Posterior vena cava (tissue), 2 donors: ENCODE measurements at regions not wholly inside any gene's neighbourhood (a gene's known extent, or its start where the extent isn't known, plus 50 kb on each side); places are given as distances from the start of the nearest gene placed in this dataset.
A peak's percentile ranks its signal among the peaks of the same experiment; 100 is the strongest.
"Not testable (repeated sequence)": the region's sequence is repeated elsewhere in the genome, so short reads cannot be mapped to it uniquely, and the experiment has no call there.

Experiments used
- DNase-seq: peaks from one replicate; pipeline ENCODE4 v3.0.0-alpha.2; 2020; ENCODE audit warnings: low spot score
- intact Hi-C, 2 donors: fragments of 100-400 bp; cut with DNase I; formaldehyde crosslinking; loops; one replicate each; pipeline versions ENCODE4 v1.14.1 to v1.14.2; 2022 to 2023
- donor health status: DM: yes; HTN: yes; CAD: no.
- donor health status: DM: yes; HTN: yes; CAD: no.

DNA sequence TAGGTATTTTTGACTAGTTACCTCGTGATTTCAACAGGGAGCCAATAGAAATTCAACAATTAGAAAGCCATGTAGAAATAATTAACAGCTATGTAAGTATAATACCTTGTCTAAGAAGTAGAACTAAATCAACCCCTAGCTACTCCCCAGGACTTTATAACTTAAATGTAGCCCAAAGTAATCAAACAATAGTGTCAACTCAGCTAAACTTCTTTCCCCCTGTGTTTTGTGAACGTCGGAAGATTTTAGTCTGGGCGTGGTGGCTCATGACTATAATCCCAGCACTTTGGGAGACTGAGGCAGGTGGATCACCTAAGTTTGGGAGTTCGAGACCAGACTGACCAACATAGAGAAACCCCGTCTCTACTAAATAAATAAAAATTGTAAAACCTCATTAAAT, 579.9 kb upstream of the NCAM2 start:
- no peak for DNase-seq
- intact Hi-C loops = no loop called here

DNA sequence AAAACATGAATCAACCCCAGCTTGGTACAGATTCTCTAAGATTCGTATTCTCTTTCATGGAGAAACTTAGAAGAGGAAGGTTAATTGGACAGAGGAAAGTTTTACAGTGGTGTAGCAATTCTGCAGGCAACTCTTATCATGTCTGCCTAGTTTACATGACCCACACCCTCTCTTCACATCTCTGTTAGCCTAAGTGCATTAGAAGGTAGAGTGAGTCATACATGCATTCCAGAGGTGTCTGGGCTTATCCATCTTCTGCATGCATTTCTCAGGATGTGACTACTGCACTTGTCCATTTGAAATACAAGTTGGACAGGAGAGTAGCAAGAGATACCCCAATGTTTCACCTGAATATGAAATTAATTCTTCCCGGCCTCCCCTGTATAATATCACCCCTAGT, 578.4 kb upstream of the NCAM2 start:
- no peak for DNase-seq
- intact Hi-C loops = no loop called here

DNA sequence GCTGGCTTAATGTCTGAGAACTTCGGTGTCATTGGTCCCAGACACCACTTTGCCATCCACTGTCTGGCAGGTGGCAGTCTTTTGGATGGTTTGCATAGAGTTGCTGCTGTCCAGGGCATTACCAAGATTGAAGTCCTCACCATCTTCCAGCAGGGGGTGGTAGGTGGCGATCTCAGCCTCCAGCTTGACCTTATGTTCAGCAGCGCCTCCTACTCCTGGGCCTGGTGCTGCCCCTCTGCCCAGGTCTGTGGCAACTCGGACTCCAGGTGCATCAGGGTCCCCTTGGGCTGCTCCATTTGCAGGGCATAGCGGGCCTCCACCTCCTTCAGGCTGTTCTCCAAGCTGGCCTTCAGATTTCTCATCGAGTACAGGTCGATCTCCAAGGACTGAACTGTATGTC, 573.3 kb upstream of the NCAM2 start:
- DNase-seq = no peak

DNA sequence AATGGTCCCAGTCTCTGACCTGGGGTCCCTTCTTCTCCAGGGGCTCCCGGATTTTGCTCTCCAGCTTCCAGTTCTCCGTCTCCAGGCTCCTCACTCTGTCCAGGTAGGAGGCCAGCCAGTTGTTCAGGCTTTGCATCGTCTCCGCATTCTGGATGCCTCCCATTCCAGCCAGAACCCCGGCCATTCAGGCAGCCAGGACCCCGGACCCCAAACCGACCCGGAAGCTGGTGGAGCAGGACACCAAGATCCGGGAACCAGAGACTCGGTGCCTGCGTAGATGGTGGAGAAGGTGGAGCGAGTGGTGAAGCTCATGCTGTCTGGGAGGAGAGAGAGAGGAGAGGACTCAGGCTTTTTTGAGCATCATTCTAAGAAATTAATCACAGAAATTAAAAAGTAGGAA, 572.4 kb upstream of the NCAM2 start:
- DNase-seq = peak; percentile 76
- intact Hi-C loops = no loop called here

More for the DNA sequence above, 573.3 kb upstream of the NCAM2 start:
- intact Hi-C loops = no loop called here

DNA sequence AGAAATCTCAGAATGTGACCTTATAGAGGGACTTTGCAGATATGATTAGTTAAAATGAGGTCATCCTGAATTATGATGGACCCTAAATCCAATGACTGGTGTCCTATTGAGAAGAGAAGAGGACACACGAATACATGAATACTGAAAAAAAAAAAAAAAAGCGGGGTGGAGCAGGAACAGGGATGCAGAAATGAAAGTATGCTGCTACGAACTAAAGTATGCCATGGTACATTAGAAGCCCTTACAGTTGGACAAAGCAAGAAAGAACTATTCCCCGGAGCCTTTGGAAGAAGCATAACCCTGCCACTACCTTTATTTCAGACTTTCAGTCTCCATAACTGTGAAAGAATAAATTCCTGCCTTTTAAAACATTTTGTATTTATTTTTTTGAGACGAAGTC, 557.9 kb upstream of the NCAM2 start:
- intact Hi-C loops = no loop called here

DNA sequence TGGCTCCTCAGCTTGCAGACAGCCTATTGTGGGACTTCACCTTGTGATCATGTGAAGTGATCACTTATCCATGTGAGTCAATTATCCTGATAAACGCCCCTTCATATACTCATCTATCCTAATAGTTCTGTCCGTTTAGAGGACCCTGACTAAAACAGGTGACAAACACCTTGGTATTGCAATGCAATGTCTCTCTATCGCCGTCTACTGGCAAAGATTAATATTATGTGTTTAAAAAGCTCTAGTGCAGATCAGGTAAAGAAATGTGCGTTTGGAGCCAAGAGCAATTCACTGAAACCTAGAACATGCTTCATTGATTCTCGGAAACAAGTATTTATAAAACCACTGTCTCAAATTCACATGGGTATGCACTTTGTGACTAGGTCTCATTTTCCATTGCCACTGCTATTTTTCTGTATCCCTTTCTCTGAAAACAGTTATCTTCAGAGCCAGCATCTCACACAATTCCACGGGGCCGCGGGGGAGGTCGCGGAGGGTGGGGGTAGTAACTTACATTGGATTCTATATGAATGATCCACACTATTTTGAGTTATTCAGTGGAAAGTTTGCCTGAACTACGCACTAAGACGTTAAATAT, 554.6 kb upstream of the NCAM2 start:
- intact Hi-C loops = no loop called here
- DNase-seq = no peak

More for the DNA sequence above, 557.9 kb upstream of the NCAM2 start:
- no peak for DNase-seq

DNA sequence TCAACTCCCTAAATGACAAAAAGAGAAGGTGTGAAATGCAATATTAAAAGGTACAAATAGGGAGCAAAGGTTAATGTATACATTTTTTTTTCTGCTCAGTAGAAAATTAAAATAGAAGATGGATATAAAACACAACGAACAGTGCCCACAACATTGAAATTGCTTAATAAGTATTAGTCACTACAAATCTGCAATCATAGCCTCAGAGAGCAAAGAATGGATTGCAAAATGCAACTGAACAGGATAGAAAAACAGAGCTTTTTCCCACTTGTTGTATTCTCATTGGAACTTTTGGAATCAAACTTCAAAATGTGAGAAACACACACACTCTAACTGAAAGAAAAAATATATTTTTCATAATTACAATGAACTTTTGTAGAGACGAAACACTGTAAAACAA, 552.2 kb upstream of the NCAM2 start:
- intact Hi-C loops = no loop called here

DNA sequence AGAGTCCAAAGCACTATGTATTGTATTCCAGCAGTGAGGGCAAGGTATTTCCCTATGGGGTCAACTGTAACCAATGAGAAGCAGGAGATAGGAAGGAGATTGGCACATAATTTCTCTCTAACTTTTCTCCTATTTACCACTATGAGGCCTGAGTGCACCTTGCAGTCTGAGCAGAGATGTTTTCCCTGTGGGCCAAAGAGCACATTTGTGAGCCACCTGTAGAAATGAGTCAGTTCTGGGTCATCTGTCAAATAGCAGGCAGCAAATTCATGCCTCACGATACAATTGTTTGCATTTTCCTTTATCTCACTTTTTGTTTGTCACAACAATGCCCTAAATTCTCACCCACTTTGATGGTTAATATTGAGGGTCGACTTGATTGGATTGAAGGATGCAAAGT, 547.2 kb upstream of the NCAM2 start:
- intact Hi-C loops = no loop called here
- DNase-seq = no peak

More for the DNA sequence above, 552.2 kb upstream of the NCAM2 start:
- no peak for DNase-seq

DNA sequence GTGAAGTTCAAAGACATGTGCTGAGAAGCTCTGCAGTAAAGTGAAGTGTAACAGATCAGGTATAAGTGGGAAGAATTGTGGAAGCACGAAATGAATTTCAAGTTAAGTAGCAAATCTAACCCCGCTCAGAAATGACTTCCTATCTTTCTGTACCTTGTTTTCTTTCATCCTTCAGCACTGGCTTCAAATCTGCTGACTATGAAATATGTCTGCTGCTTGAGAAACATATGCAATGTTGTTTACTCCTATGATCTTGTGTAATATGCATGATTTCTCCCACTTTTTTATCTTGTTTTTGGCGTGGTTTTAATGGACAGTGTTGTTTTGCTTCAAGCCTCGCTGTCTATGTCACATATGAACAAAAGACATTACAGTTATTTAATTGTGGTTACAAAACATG, 545.3 kb upstream of the NCAM2 start:
- DNase-seq = no peak
- intact Hi-C loops = no loop called here

DNA sequence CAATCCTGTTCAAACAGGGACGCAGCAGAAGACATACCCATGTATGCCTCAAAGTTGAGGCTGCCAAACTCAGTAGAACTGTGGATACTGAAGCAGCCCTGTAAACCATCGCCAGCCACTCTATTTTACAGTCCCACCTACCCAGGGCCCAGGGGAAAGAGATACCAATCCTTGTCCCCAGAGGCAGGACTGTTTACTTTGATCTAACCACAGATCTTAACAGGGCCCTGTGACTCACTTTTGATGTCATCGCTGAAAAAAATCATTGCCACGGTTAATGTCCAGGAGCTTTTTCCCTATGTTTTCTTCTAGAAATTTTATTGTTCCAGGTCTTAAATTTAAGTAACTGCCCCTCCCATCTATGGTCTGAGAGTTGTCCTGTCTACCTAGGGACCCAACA, 538.4 kb upstream of the NCAM2 start:
- DNase-seq = no peak
- intact Hi-C loops = no loop called here

DNA sequence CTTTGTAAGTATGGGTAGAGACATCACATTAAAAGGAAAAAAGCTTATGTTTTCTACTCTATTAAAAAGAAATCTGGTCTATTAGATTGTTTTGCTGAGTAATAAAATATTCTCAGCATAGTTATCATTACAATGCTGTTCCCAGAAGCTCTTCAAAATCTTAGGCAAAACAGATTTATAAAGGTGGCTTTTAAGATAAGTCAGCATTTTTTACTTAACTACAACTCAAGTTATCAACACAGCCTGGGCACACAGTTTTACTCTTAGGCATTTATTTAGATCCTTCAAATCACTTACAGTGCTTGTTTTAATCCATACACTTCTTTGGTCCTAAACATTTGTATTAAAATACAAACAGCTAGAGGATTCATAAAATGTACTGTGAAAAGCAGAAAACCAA, 534.8 kb upstream of the NCAM2 start:
- intact Hi-C loops = no loop called here
- DNase-seq = no peak

DNA sequence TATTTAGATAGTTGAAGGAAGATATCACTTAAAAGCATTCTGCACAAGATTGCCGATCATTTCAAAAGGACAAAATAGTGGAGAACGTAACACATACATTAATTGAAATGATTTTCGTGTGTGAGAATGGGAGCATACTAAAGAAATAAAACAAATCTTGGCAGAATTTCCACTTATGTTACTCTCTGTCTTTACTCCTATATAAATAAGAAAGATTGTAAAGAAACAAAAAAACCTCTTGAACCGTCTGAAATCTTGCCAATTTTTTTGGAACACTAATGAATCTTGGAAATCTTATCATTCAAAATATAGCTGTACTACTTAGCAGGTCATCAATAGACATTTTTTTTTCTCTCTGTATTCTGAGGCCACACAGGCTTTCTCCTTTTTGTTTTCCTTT, 528.8 kb upstream of the NCAM2 start:
- DNase-seq = no peak
- intact Hi-C loops = no loop called here

DNA sequence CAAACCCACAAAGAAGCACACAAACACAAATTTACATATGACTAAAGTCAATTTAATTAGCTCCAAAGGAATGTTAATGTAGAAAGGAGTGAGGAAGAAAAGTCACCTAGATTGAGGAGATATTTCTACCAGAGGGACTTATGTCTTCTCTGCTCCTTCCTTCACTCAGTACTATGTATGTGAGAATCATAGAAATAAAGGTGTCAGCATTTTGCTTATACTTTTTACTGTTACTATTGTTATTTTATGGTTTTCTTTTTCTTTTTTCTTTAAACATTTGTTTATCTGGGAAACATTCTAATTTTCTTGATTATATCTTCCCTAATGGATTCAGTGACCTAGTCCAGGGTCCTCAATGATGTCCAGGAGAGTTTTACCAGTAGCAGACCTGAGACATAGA, 511.9 kb upstream of the NCAM2 start:
- intact Hi-C loops = no loop called here
- no peak for DNase-seq

DNA sequence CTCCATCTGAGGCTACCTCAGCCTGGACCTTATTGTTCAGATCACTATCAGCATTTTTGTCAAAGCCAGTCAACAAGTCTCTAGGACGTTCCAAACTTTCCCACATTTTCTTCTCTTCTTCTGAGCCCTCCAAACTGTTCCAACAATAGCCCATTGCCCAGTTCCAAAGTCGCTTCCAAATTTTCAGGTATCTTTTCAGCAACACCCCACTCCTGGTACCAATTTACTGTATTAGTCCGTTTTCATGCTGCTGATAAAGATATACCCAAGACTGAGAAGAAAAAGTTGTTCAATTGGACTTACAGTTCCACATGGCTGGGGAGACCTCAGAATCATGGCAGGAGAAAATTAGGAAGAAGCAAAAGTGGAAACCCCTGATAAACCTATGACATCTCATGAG, 495.3 kb upstream of the NCAM2 start:
- DNase-seq, intact Hi-C loops: not testable (repeated sequence)

DNA sequence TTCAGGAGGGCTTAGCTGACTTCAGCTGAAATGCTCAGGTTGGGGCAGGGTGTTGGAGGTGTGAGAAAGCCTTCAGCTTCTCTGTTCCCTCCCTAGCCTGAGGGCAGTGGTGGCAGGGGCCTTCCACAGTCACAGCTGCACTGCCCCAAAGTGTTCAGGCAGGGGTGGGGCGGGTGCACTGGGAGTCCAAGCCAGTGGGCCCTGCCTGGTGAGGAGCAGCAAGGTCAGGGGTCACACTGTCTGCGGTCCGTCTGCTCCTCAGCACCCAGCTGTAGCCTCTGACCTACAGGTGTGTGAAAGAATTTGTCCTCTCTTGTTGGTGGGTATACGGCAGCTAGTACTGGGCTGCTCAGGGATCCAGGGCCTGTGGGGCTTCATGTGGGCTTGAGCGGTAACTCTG, 490.4 kb upstream of the NCAM2 start:
- no peak for DNase-seq
- intact Hi-C loops = no loop called here

DNA sequence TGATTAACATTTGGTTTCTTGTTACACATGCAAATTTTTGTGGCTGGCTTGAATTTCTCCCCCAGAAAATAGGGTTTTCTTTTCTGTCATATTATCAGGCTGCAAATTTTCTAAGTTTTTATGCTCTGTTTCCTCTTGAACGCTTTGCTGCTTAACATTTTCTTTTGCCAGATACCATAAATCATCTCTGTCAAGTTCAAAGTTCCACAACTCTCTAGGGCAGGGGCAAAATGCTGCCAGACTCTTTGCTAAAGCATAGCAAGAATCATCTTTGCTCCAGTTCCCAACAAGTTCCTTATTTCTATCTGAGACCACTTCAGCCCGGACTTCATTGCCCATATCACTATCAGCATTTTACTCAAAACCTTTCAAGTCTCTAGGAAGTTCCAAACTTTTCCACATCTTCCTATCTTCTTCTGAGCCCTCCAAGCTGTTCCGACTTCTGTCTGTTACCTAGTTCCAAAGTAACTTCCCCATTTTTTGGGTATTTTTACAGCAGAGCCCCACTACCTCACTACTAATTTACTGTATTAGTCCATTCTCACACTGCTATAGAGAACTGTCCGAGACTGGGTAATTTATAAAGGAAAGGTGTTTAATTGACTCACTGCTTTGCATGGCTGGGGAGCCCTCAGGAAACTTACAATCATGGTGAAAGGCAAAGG, 486.9 kb upstream of the NCAM2 start:
- intact Hi-C loops = no loop called here
- no peak for DNase-seq

DNA sequence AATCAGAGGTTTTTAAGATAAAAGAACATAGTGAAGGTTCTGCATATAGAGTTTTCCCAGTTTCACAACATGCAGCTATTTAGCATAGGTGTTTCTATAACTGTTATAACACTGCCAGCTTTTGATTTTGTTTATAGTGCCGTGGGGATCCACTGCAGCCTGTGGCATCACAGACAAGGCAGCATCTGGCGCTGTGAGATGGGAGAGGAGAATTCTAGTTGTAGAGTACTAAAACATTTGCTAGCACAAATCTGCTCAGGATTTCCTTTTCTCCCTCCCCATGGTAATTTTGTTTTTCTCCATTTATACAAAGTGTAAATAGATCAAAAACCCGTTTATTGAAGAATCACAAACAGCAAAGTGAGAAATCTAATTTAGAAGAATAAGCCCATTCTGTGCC, 482.8 kb upstream of the NCAM2 start:
- no peak for DNase-seq
- intact Hi-C loops = no loop called here

DNA sequence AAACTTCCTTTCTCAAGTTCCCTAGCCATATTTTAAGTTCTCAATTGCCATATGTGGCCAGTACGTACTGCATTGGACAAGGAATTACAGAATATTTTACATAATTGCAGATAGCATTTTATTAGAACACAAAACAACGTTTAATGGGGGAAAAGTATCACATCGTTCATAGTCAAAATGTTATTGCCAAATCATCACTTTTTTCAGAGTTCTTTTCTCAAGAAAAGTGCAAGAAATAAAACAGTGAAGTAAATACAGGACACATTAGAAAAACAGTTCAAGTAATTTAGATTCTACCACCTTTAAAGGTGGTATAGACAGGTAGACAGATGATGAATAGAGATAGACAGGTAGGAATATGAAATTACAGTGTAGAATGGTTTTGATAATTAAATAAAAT, 479.1 kb upstream of the NCAM2 start:
- no peak for DNase-seq
- intact Hi-C loops = no loop called here

DNA sequence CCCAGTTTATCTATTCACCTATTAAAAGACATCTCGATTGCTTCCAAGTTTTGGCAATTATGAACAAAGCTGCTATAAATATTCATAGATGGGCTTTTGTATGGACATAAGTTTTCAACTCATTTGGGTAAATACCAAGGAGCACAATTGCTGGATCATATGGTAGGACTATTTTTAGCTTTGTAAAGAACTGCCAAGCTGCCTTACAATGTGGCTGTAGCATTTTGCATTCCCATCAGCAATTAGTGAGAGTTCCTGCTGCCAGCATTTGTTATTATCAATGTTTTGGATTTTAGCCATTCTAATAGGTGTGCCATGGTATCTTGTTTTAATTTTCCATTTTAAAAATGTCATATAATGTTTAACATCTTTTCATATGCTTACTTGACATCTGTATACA, 475.6 kb upstream of the NCAM2 start:
- intact Hi-C loops = no loop called here
- DNase-seq = no peak

DNA sequence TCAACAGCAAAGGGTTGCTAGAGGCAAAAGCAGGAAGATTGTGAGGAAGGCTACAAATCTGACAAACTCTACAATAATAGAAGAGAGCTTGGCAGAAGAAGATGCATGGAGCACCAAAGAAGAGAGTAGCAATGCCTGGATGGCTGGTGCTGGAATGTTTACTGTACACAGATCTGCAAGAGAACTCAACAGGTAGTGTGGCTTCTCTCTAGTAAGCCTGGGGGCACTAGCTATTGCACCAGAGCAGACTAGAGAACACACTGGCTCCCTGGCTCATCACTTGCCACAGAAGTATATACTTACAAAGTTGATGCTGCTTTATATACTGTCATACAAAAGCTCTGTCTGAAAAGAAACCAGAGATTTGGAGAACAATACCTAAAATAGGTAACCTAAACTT, 475.0 kb upstream of the NCAM2 start:
- no peak for DNase-seq
- intact Hi-C loops = no loop called here

DNA sequence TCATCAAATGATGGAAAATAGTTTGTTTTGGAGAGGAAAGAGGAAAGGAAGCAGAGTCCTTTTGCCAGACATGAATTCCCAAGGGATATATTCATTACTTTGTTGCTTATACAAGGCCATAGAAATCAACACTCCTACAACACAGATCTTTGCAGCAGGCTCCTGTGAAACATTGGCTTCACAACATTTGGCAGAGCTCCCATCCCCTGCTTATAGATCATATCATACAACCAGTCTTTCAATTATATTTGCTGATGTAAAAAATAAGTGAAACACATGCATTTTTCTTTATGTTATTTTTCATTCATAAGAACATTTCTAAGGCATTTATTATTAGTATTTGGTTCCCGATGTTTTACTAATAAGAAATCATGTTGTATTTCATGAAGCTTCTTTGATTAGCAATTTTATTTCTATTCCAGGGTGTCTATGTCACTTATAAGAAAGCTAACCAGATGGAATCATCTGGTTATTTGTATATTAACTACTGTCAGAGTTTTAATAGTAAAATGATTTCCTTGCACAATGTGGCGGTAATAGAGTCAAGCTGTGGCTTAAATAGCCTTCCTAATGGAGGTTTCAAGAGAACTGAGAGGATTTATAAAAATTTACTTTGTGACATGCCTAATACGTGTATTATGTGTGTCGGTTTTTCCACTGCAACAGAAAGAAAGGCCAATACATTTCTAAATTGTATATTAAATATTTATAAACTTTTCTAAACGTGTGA, 470.3 kb upstream of the NCAM2 start:
- intact Hi-C loops = no loop called here
- DNase-seq = no peak
